GM18861 (cell line): ENCODE measurements at regions not wholly inside any gene's neighbourhood (a gene's known extent, or its start where the extent isn't known, plus 50 kb on each side); places are given as distances from the start of the nearest gene placed in this dataset.

Experiments
- ATAC-seq: cut with Tn5 transposase; IDR thresholded peaks from one replicate; pipeline ENCODE4 v1.9.1; 2021; ENCODE audit not compliant: unreplicated experiment

- no peak for ATAC-seq
Measured at GRCh38 chr14:87186737-87187136, 806.2 kb downstream of the GALC start.

- ATAC-seq, result no peak
Measured at GRCh38 chr14:87185961-87186560, 806.9 kb downstream of the GALC start.

GRCh38 chr14:87184180-87184579, 808.8 kb downstream of the GALC start:
- no peak for ATAC-seq

GRCh38 chr14:87181288-87181687, 811.7 kb downstream of the GALC start:
- no peak for ATAC-seq

DNA sequence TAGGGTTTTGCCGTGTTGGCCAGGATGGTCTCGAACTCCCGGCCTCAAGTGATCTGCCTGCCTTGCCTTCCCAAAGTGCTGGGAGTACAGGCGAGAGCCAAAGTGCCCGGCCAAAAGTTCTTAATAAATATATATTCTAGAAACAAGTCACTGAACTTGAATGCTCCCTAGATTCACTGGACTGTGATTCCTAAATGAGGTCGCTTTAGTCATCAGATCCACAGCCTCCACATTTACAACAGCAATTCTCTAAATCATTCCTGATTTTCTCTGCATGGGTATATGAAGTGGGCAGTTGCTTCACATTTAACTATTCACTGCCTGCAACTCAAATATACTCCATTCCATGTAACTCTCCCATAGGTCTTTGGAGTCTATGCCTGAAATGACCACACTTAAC, 813.0 kb downstream of the GALC start:
- no peak for ATAC-seq

GRCh38 chr14:87178277-87178676, 814.7 kb downstream of the GALC start:
- no peak for ATAC-seq

DNA sequence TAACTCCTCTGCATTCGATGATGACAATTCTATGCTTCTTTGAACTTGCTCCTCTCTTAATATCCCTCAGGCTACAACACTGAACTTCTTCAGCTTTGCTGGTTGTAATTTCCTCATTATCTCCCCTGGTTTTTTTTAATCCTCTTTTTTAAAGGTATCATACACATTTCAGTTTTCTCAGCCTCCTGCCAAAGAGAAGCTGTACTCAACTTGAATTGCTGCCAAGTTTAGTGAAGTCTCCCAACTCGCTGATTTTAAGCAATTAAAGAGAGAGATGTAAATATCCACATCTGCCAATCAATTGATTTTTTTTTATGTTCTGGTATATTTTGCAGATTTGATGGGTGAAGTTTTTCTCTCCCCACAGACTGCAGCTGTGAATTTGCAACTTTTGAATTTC, 817.8 kb downstream of the GALC start:
- ATAC-seq, result no peak

DNA sequence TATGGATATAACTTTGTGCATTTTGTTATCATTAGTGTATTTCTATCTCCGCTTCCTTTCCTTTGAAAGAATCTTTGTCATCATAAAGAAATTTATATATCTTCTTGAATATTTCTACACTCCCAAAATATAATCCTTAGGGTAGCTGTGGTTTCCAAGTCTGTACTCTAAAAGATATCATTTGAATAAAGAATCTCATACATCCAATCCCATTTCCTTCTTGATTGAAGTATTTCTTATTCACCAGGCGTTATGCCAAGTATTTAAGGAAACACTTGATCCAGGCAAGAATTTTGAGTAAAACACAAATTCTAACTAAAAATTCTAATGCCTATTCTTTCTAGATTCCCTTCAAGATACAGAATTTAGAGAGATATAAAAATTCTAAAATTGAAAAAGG, 821.8 kb downstream of the GALC start:
- no peak for ATAC-seq

GRCh38 chr14:87170179-87170578, 822.8 kb downstream of the GALC start:
- no peak for ATAC-seq

DNA sequence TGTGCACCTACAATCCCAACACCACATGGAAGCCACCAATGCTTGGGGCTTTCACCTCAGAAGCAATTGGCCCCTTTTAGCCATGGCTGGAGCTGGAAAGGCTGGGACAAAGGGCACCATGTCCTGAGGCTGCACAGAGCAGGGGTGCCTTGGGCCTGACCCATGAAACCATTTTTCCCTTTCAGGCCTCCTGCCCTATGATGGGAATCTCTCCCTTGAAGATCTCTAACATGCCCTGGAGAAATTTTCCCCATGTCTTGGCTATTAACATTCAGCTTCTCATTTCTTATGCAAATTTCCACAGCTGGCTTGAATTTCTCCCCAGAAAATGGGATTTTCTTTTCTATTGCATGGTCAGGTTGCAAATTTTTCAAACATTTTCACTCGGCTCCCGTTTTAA, 823.6 kb downstream of the GALC start:
- no peak for ATAC-seq

DNA sequence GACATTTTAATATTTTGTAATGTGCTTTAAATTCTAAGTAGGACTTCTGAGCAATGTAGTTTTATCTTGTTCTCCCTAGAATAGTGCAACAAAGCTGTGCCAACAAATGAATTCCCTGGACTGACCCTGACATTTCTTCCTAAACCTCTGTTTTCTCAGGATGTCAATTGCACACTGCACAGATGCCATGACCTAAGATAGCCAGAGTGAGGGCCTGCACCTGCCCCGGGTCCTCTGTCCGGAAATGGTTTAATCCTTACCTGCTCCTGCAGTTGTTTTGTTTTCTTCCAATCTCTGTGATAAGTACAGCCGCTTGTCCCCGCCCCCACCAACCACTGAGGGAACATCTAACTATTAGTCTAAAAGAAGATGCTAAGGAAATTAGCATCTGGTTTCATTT, 831.5 kb downstream of the GALC start:
- no peak for ATAC-seq

GRCh38 chr14:87160989-87161388, 832.0 kb downstream of the GALC start:
- no peak for ATAC-seq

GRCh38 chr14:87158283-87158682, 834.7 kb downstream of the GALC start:
- no peak for ATAC-seq

DNA sequence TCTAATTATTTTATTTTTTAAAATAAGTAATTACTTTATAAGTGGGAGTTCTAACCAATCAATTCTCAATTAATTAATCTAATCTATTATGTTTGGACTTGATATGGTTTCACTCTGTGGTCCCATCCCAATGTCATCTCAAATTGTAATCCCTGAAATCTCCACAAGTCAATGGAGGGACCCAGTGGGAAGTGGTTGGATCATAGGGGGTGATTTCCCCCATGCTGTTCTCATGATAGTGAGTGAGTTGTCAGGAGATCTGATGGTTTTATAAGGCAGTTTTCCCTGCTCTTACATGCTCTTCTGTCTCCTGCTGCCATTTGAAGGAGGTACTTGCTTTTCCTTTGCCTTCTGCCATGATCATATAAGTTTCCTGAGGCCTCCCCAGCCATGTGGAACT, 836.1 kb downstream of the GALC start:
- ATAC-seq, result no peak

DNA sequence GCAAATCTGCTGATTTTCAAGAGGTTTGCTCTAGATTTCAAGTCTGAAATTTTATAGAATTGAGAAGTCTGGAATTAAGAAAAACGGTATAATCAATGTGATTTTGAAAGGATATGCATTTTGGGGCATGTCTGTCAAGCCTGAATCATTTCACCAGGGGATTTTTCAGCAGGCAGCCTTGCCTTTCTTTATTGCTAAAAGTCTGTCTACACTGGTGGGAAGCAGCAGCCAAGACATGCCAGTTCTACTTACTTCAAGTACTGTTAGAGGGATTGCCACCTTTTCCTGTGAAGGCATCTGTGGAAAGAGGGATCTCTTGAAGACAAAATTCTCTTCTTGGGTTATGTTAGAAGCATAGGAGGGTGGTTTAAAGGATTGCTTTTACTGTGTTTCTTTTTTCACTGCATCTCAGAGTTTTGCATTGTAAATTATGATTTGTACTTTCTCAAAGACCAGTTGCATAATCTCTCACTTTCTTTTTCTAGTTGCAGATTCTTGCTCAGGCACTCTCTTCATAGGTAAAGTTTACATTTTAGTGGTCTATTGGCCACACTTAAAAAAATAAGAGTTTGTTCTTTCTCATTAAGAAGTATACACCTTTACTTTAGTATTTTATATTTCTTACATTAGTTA, 837.0 kb downstream of the GALC start:
- no peak for ATAC-seq

DNA sequence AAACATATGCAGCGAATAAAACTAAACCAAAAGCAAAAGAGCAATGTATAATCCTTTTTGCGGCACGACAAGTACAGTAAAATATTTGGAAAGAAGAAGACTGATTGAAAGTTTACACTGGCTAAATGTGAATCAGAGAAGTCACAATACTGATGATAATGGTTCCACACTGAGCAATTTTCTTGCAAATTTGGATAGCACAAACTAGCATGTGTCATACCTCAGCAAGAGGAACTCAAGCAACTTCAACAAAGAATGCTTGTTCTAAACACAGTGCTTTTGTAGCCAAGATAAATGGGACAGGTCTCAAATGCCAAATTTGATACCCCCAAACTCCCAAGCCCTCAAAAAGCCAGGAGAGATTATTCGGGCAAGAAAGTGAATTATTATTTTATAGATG, 839.1 kb downstream of the GALC start:
- no peak for ATAC-seq

DNA sequence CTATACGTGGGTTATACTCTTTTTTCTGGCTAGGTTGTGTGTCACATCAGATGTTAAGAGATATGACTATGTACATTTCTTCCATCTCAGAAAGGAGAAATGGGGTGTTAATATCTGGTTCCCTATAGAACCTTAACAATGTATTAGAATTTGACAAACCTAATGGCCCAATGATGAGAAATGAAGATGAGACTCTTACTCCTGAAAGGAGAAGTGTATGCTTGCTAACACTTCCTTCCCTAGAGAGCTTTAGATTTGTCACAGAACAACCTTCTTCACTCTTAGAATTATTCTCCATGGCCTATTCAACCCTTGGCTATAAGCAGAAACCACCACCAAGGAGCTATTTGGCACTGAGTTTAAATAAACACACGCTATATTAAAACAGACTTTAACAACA, 839.6 kb downstream of the GALC start:
- no peak for ATAC-seq

DNA sequence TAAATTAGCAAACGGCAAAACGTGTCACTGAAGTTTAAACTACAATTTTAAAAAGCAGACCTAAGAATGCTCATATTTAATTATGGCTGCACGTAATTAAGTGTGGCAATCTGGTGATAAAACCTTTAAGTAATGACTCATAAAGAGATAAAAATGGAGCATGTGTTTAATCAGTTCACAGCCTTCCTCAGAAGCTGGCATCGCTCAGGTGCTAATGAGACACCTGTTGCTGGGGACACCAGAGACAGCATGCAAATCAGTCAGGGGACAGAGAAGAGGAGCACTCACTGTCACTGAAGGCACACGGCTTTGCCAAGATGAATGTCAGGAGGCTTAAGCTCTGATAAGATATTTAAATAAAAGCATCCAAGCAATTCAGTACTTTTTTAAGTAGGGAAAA, 840.3 kb downstream of the GALC start:
- ATAC-seq, result no peak

GRCh38 chr14:87149583-87150354, 843.2 kb downstream of the GALC start:
- ATAC-seq, result no peak

GRCh38 chr14:87148655-87149054, 844.3 kb downstream of the GALC start:
- no peak for ATAC-seq

DNA sequence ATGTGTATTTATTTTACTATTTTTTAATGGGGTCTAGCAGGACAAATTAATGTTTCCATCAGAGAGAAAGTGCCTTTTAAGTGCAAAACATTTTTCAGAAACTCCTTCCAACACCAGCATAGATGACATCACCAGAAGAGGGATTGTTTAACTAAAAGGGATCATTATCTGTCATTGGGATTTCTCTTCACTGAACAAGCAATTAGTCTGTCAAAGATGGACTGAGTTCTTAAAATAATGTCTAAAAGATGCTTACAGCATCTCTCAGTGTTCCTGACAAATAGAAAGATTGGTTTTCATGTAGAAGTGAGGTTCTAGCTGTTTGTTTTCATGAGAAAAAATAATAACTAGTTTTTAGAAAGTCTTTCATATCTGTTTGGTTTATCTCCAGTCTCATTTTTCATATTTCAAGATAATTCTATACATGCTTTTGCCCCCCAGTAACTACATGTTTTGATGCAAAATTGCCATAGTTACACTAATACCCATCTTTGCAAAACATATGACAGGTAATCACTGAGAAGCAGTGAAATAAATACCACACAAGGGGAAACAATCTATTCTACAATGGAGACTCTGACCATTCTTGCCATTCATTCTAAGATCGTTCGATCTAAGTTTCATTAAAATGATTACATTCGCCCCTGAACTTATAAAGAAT, 850.3 kb downstream of the GALC start:
- no peak for ATAC-seq

DNA sequence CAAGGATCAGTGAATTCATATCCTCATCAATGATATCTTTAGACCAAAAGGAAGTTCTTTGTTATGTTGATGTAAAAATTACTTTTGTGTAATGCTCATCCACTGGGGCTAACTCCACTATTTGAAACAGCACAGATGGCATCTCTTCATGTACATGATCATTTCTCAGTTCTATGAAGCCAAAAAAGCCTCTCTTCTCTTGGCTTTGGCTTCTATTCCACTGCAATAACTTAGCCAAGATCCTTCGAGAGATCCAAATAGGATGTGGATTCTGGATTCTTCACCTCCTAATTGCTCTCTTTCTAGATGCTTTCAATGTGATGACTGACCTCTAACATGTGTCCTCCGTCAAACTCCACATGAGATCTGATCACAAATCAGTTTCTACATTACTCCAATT, 851.2 kb downstream of the GALC start:
- ATAC-seq, result no peak
